ENCODE measurements at regions not wholly inside any gene's neighbourhood (a gene's known extent, or its start where the extent isn't known, plus 50 kb on each side); places are given as distances from the start of the nearest gene placed in this dataset.

- no peak for TF ChIP-seq TOX (CRISPR knock-in tag; IDR thresholded peaks at IDR 0.05; ENCODE audit: borderline replicate concordance)
- TF ChIP-seq, protein P1, sequence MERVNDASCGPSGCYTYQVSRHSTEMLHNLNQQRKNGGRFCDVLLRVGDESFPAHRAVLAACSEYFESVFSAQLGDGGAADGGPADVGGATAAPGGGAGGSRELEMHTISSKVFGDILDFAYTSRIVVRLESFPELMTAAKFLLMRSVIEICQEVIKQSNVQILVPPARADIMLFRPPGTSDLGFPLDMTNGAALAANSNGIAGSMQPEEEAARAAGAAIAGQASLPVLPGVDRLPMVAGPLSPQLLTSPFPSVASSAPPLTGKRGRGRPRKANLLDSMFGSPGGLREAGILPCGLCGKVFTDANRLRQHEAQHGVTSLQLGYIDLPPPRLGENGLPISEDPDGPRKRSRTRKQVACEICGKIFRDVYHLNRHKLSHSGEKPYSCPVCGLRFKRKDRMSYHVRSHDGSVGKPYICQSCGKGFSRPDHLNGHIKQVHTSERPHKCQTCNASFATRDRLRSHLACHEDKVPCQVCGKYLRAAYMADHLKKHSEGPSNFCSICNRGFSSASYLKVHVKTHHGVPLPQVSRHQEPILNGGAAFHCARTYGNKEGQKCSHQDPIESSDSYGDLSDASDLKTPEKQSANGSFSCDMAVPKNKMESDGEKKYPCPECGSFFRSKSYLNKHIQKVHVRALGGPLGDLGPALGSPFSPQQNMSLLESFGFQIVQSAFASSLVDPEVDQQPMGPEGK (CRISPR knock-in tag; IDR thresholded peaks at IDR 0.05; ENCODE audit: borderline replicate concordance) = no peak
- no peak for TF ChIP-seq ISL1 (CRISPR knock-in tag; IDR thresholded peaks at IDR 0.05)
- TF ChIP-seq OSR1 (CRISPR knock-in tag; IDR thresholded peaks at IDR 0.05) = no peak
- TF ChIP-seq, protein P2, sequence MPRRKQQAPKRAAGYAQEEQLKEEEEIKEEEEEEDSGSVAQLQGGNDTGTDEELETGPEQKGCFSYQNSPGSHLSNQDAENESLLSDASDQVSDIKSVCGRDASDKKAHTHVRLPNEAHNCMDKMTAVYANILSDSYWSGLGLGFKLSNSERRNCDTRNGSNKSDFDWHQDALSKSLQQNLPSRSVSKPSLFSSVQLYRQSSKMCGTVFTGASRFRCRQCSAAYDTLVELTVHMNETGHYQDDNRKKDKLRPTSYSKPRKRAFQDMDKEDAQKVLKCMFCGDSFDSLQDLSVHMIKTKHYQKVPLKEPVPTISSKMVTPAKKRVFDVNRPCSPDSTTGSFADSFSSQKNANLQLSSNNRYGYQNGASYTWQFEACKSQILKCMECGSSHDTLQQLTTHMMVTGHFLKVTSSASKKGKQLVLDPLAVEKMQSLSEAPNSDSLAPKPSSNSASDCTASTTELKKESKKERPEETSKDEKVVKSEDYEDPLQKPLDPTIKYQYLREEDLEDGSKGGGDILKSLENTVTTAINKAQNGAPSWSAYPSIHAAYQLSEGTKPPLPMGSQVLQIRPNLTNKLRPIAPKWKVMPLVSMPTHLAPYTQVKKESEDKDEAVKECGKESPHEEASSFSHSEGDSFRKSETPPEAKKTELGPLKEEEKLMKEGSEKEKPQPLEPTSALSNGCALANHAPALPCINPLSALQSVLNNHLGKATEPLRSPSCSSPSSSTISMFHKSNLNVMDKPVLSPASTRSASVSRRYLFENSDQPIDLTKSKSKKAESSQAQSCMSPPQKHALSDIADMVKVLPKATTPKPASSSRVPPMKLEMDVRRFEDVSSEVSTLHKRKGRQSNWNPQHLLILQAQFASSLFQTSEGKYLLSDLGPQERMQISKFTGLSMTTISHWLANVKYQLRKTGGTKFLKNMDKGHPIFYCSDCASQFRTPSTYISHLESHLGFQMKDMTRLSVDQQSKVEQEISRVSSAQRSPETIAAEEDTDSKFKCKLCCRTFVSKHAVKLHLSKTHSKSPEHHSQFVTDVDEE (CRISPR knock-in tag; IDR thresholded peaks at IDR 0.05) = no peak
- TF ChIP-seq ESRRG (CRISPR knock-in tag; IDR thresholded peaks at IDR 0.05) = no peak
- TF ChIP-seq PPARA (CRISPR knock-in tag; IDR thresholded peaks at IDR 0.05; ENCODE audit: borderline replicate concordance) = no peak
- no peak for TF ChIP-seq ARNTL (CRISPR knock-in tag; IDR thresholded peaks at IDR 0.05; ENCODE audit: borderline replicate concordance, low read depth)
- TF ChIP-seq, protein P3, sequence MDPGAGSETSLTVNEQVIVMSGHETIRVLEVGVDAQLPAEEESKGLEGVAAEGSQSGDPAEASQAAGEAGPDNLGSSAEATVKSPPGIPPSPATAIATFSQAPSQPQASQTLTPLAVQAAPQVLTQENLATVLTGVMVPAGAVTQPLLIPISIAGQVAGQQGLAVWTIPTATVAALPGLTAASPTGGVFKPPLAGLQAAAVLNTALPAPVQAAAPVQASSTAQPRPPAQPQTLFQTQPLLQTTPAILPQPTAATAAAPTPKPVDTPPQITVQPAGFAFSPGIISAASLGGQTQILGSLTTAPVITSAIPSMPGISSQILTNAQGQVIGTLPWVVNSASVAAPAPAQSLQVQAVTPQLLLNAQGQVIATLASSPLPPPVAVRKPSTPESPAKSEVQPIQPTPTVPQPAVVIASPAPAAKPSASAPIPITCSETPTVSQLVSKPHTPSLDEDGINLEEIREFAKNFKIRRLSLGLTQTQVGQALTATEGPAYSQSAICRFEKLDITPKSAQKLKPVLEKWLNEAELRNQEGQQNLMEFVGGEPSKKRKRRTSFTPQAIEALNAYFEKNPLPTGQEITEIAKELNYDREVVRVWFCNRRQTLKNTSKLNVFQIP (CRISPR knock-in tag; IDR thresholded peaks at IDR 0.05; ENCODE audit: borderline replicate concordance, low read depth) = no peak
- TF ChIP-seq TCF4 (CRISPR knock-in tag; IDR thresholded peaks at IDR 0.05; ENCODE audit: borderline replicate concordance) = no peak
- TF ChIP-seq ZFP30 (CRISPR knock-in tag; IDR thresholded peaks at IDR 0.05) = no peak
- no peak for TF ChIP-seq BACH2 (CRISPR knock-in tag; IDR thresholded peaks at IDR 0.05; ENCODE audit: borderline replicate concordance)
- no peak for TF ChIP-seq SNAI2 (CRISPR knock-in tag; IDR thresholded peaks at IDR 0.05)
- TF ChIP-seq, protein P4, sequence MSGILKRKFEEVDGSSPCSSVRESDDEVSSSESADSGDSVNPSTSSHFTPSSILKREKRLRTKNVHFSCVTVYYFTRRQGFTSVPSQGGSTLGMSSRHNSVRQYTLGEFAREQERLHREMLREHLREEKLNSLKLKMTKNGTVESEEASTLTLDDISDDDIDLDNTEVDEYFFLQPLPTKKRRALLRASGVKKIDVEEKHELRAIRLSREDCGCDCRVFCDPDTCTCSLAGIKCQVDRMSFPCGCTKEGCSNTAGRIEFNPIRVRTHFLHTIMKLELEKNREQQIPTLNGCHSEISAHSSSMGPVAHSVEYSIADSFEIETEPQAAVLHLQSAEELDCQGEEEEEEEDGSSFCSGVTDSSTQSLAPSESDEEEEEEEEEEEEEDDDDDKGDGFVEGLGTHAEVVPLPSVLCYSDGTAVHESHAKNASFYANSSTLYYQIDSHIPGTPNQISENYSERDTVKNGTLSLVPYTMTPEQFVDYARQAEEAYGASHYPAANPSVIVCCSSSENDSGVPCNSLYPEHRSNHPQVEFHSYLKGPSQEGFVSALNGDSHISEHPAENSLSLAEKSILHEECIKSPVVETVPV (CRISPR knock-in tag; IDR thresholded peaks at IDR 0.05) = no peak
- ATAC-seq = no peak
Measured at GRCh38 chr2:168359082-168359481, 97.0 kb upstream of the CERS6 start.

DNA sequence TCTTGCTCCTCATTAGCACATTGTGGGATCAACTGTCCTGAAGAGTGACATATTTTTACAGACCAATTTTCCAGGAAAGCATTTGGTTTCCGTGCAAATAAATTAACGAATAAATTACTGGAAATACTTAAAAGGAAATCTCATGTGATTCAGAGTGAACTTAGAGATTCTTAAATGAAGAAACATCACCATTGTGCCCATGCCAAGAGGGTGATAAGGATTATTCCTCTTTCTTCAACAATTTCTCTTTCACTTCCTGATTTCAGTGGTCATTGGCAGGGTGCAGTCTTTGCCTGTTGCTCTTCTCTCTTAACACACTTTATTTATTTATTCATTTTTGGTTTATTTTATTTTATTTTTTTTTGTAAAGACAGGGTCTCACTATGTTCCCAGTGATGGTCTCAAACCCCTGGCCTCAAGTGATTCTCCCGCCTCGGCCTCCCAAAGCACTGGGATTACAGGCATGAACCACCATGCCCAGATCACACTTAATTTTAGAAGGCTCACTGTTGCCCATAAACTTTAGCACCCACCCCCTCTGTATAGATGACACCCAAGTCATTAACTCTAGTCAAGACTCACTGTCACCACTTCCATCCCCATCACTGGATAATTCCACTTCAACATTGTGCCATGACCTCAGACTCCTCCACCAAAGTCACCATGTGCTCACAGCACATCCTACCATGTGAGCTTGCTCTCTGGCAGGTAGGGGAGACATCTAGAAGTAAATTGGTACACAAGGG, 92.6 kb upstream of the CERS6 start:
- TF ChIP-seq ZFP3 (CRISPR knock-in tag; IDR thresholded peaks at IDR 0.05) = no peak
- no peak for TF ChIP-seq ESRRG (CRISPR knock-in tag; IDR thresholded peaks at IDR 0.05)
- no peak for TF ChIP-seq RARB (CRISPR knock-in tag; IDR thresholded peaks at IDR 0.05)
- TF ChIP-seq, protein P3 (CRISPR knock-in tag; IDR thresholded peaks at IDR 0.05; ENCODE audit: borderline replicate concordance, low read depth) = no peak
- no peak for TF ChIP-seq OSR1 (CRISPR knock-in tag; IDR thresholded peaks at IDR 0.05)
- no peak for TF ChIP-seq ARNTL (CRISPR knock-in tag; IDR thresholded peaks at IDR 0.05; ENCODE audit: borderline replicate concordance, low read depth)
- TF ChIP-seq SNAI2 (CRISPR knock-in tag; IDR thresholded peaks at IDR 0.05) = no peak
- no peak for TF ChIP-seq BACH2 (CRISPR knock-in tag; IDR thresholded peaks at IDR 0.05; ENCODE audit: borderline replicate concordance)
- no peak for TF ChIP-seq ZNF565 (CRISPR knock-in tag; conservative IDR thresholded peaks at IDR 0.05; ENCODE audit: low read depth)
- no peak for TF ChIP-seq ZFP30 (CRISPR knock-in tag; IDR thresholded peaks at IDR 0.05)
- no peak for TF ChIP-seq ZNF70 (CRISPR knock-in tag; IDR thresholded peaks at IDR 0.05)
- TF ChIP-seq, protein P2 (CRISPR knock-in tag; IDR thresholded peaks at IDR 0.05) = no peak
- no peak for TF ChIP-seq TCF4 (CRISPR knock-in tag; IDR thresholded peaks at IDR 0.05; ENCODE audit: borderline replicate concordance)
- no peak for TF ChIP-seq ISL1 (CRISPR knock-in tag; IDR thresholded peaks at IDR 0.05)
- TF ChIP-seq, protein P1 (CRISPR knock-in tag; IDR thresholded peaks at IDR 0.05; ENCODE audit: borderline replicate concordance) = no peak
- no peak for TF ChIP-seq CSDC2 (CRISPR knock-in tag; IDR thresholded peaks at IDR 0.05)
- TF ChIP-seq TOX (CRISPR knock-in tag; IDR thresholded peaks at IDR 0.05; ENCODE audit: borderline replicate concordance) = no peak
- ATAC-seq = no peak
